ENCODE measurements at regions not wholly inside any gene's neighbourhood (a gene's known extent, or its start where the extent isn't known, plus 50 kb on each side); places are given as distances from the start of the nearest gene placed in this dataset.

DNA sequence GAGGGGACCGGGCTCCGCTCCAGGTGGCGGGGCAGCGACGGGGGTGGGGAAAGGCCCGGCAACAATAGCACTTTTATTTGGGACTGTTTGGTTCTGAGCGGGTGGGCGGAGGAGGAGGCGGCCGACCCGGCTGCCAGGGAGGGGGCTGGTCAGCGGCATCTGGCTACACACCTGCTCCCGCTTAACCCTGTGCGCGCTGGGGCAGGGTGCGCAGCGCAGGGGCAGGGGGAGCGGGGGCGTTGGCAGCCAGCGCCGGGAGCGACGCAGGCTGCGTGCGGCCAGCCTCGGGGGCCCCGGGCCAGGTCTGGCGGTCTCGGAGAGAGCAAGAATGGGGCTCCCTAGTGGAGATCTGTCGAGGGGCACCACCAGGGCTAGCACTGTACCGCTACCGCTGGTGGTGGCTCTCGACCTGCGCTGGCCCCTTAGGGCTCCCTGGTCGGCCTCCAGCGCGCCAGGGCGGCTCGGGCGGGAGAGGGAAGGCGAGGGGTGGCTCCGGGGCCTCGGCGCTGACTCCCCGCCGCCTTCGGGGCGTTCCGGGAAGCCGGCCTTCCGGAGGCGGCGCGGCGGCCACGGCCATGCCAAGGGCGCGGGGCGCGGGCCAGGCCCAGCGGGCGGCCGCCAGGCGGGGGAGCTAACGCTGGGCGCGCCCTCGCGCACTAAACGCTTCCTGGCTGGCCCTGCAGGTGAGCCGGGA lies 92.4 kb downstream of the NCR2 start:
- H3K4me1 ChIP-seq, result no peaks in the 10 kb centered on the region

DNA sequence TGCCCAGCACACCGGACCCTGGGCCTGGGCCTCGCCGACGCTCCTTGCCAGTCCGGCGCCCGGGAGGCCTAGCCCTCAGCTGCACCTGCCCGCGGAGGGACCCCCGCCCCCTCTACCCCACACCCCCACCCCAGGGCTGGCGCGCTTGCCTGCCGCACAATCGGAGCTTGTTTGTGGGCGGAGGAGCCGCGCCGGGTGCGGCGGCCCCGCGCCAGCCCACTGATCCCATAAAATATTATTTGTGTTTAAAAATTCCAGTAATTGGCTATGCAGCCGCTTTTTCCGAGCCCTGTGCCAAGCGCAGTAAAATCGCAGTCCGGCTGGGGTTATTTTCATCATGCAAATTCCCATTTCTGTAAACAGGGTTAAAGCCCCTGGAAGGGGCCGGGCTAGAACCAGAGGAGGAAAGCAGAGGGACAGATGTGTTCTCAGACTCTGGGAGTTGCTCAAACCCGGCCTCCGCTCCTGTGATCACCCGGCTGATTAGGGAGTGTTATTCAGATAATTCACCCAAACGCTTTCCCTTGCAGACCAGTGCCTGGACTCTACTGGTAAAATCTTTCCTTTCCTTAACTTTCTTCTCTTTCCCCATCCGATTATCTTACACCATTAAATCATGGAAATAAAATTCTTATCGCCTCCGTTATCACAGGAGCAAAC lies 93.1 kb downstream of the NCR2 start:
- Histone ChIP-seq H3K27ac (no peak overlapping the region), H2AFZ (peak overlapping the region; percentile 95), H3K9ac (no peak overlapping the region), H3K36me3 (ENCODE audit: control insufficient read depth, insufficient read depth, low read length) (no peaks in the 10 kb centered on the region), H3K79me2 (no peaks in the 10 kb centered on the region), H3K4me1 (no peaks in the 10 kb centered on the region), H3K4me3 (ENCODE audit: low read depth, low read length) (no peak overlapping the region), H3K27me3 (ENCODE audit: control insufficient read depth, insufficient read depth, low read length) (no peaks in the 10 kb centered on the region), H3K9me3 (ENCODE audit: control insufficient read depth, low read length) (no peaks in the 10 kb centered on the region), H3K4me2 (ENCODE audit: low read length) (no peak overlapping the region)
- no peak for TF ChIP-seq CTCF (IDR thresholded peaks at IDR 0.05)

More for the DNA sequence above, 92.4 kb downstream of the NCR2 start:
- peak overlapping the region; percentile 37 for H3K9ac ChIP-seq
- no peaks in the 10 kb centered on the region for H3K36me3 ChIP-seq (ENCODE audit: control insufficient read depth, insufficient read depth, low read length)
- no peaks in the 10 kb centered on the region for H3K27me3 ChIP-seq (ENCODE audit: control insufficient read depth, insufficient read depth, low read length)
- TF ChIP-seq CTCF (IDR thresholded peaks at IDR 0.05), result no peak
- no peak overlapping the region for H3K27ac ChIP-seq
- H2AFZ ChIP-seq, result peak overlapping the region; percentile 95
- peak overlapping the region; percentile 68 for H3K4me2 ChIP-seq (ENCODE audit: low read length)
- no peaks in the 10 kb centered on the region for H3K9me3 ChIP-seq (ENCODE audit: control insufficient read depth, low read length)
- no peaks in the 10 kb centered on the region for H3K79me2 ChIP-seq
- H3K4me3 ChIP-seq (ENCODE audit: low read depth, low read length), result no peak overlapping the region

DNA sequence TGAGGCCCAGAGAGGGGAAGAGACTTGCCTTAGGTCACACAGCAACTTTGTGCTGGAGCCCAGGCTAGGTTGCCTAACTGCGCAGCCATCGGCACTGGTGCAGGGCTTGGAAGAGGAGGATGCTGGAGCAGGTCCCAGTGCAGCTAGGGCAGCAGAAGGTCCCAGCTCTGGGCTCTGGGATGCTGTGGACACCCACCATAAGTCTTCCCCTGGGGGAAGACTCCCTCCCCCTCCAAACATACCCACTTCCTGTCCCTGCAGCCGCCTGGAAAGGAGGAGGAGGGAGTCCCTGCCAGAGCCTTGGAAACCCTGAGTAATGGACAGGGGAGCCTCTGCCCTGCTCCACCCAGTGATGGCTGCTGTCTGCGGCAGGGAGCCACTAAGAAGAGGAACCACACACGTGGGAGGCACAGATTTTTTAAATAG lies 93.6 kb downstream of the NCR2 start:
- H3K4me1 ChIP-seq, result no peaks in the 10 kb centered on the region
- no peak for TF ChIP-seq CTCF (IDR thresholded peaks at IDR 0.05)
- H3K4me3 ChIP-seq (ENCODE audit: low read depth, low read length), result no peak overlapping the region
- no peaks in the 10 kb centered on the region for H3K79me2 ChIP-seq
- no peaks in the 10 kb centered on the region for H3K9me3 ChIP-seq (ENCODE audit: control insufficient read depth, low read length)
- no peak overlapping the region for H3K27ac ChIP-seq
- H3K4me2 ChIP-seq (ENCODE audit: low read length), result no peak overlapping the region
- H3K9ac ChIP-seq, result no peak overlapping the region
- H3K27me3 ChIP-seq (ENCODE audit: control insufficient read depth, insufficient read depth, low read length), result no peaks in the 10 kb centered on the region
- H2AFZ ChIP-seq, result no peak overlapping the region
- no peaks in the 10 kb centered on the region for H3K36me3 ChIP-seq (ENCODE audit: control insufficient read depth, insufficient read depth, low read length)

DNA sequence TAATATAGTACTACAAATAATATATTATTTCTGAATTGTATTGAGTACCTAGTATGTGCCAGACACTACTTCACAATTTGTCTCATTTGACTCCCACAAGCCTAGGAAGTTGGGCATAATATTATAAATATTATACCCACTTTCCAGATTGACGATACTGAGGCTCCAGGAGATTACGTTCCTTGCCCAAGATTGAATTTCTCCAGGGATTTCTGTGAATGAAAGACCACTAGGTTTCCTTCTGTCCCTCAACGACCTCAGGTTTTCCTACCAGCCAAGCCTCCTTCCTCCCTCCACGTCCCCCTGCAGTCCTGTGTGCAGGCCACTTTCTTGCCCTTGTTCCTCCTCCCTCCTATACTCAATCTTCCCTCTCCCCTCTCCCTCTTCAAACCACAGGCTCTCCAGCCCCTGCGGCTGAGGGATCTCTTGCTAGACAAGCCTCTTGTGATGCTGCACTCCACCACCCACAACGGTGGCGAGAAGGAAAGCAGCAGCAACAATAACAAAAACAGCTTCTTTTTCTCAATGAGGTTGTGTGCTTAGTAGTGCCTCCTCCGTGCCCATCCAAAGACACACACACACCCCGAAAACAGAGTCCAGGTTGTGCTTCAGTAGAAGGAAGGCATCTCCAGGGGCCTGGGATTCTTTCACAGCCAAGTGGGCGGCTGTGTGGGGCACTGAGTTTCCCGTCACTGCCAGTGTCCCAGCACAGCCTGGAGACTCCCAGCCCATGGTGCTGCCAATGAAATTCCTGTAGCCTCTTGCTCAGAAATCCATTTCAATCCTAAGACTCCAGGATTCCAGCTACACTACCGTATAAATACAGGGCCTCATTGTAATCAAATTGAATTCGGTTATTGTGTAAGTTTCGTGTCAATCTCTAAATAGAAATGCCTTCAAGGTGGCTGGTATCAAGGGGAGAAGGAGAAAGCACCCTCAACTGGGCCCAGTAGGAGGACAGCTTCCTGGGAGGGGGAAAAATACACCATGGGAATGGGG lies 94.4 kb downstream of the NCR2 start:
- H2AFZ ChIP-seq, result no peak overlapping the region
- H3K4me3 ChIP-seq (ENCODE audit: low read depth, low read length), result no peak overlapping the region
- H3K9ac ChIP-seq, result no peak overlapping the region
- H3K79me2 ChIP-seq, result no peaks in the 10 kb centered on the region
- H3K4me1 ChIP-seq, result no peaks in the 10 kb centered on the region
- no peaks in the 10 kb centered on the region for H3K9me3 ChIP-seq (ENCODE audit: control insufficient read depth, low read length)
- H3K27me3 ChIP-seq (ENCODE audit: control insufficient read depth, insufficient read depth, low read length), result no peaks in the 10 kb centered on the region
- H3K27ac ChIP-seq, result no peak overlapping the region
- H3K4me2 ChIP-seq (ENCODE audit: low read length), result no peak overlapping the region
- H3K36me3 ChIP-seq (ENCODE audit: control insufficient read depth, insufficient read depth, low read length), result no peaks in the 10 kb centered on the region
- no peak for TF ChIP-seq CTCF (IDR thresholded peaks at IDR 0.05)
